ENCODE measurements at regions not wholly inside any gene's neighbourhood (a gene's known extent, or its start where the extent isn't known, plus 50 kb on each side); places are given as distances from the start of the nearest gene placed in this dataset.

GRCh38 chrX:83185010-83185409 is 323.1 kb upstream of the POU3F4 start:
- TF ChIP-seq RB1 (IDR thresholded peaks at IDR 0.05; ENCODE audit: borderline replicate concordance) (no peak), GABPA (IDR thresholded peaks at IDR 0.05; ENCODE audit: low read depth) (no peak)
- TF ChIP-seq, protein P1, sequence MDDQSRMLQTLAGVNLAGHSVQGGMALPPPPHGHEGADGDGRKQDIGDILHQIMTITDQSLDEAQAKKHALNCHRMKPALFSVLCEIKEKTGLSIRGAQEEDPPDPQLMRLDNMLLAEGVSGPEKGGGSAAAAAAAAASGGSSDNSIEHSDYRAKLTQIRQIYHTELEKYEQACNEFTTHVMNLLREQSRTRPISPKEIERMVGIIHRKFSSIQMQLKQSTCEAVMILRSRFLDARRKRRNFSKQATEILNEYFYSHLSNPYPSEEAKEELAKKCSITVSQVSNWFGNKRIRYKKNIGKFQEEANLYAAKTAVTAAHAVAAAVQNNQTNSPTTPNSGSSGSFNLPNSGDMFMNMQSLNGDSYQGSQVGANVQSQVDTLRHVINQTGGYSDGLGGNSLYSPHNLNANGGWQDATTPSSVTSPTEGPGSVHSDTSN (IDR thresholded peaks at IDR 0.05; ENCODE audit: insufficient replicate concordance, low read depth, low read length): no peak
- 11% methylated on average over 6 of the region's 6 CpGs for WGBS (ENCODE audit: insufficient coverage, insufficient replicate concordance, low lambda C conversion rate, missing lambda C conversion rate)
- no peak overlapping the region for H3K27ac ChIP-seq (ENCODE audit: control insufficient read depth, insufficient read depth)
- no peaks in the 10 kb centered on the region for H3K4me1 ChIP-seq (ENCODE audit: control insufficient read depth, insufficient read depth, low read length)
- no peak overlapping the region for H3K4me3 ChIP-seq
- intact Hi-C loops (cut with micrococcal nuclease; ENCODE audit: unreplicated experiment) (no loop called here), in situ Hi-C loops (cut with MboI) (no loop called here)
- no TSS peak for BruUV-seq (replicated peaks)
- H3K36me3 ChIP-seq (ENCODE audit: control insufficient read depth in 2 of 2, insufficient read depth in 2 of 2, low read length in 1 of 2): no peaks in the 10 kb centered on the region
- H3K9ac ChIP-seq (ENCODE audit: control insufficient read depth, insufficient read depth, low read length): no peak overlapping the region
- no peak for FAIRE-seq
- no peaks in the 10 kb centered on the region for H3K79me2 ChIP-seq (ENCODE audit: control insufficient read depth, insufficient read depth, low read length)
- ChIA-PET SMC1A (ENCODE audit: uncharacterized antibody, unreplicated experiment) (no interaction called here), POLR2A (no interaction called here), CTCF (no interaction called here), RAD21 (ENCODE audit: unreplicated experiment) (no interaction called here)
- no peaks in the 10 kb centered on the region for H3K9me3 ChIP-seq (replicated peaks; ENCODE audit: control insufficient read depth, insufficient read depth, low read length)
- H2AFZ ChIP-seq (ENCODE audit: control insufficient read depth, low read depth, low read length): no peak overlapping the region
- no peak for DNase-seq (ENCODE audit: low read depth, low spot score)
- no peak for ATAC-seq
- no peak overlapping the region for H3K4me2 ChIP-seq (ENCODE audit: control insufficient read depth, insufficient read depth)
- no peaks in the 10 kb centered on the region for H4K20me1 ChIP-seq (ENCODE audit: control insufficient read depth, insufficient read depth)
- no peaks in the 10 kb centered on the region for H3K27me3 ChIP-seq (replicated peaks in 1 of 2; ENCODE audit: control insufficient read depth in 2 of 2, insufficient read depth in 2 of 2, low read length in 1 of 2)

GRCh38 chrX:83185887-83186286 is 322.2 kb upstream of the POU3F4 start:
- Histone ChIP-seq H3K36me3 (ENCODE audit: control insufficient read depth in 2 of 2, insufficient read depth in 2 of 2, low read length in 1 of 2) (no peaks in the 10 kb centered on the region), H2AFZ (ENCODE audit: control insufficient read depth, low read depth, low read length) (no peak overlapping the region), H3K4me1 (ENCODE audit: control insufficient read depth, insufficient read depth, low read length) (no peaks in the 10 kb centered on the region), H3K9me3 (replicated peaks; ENCODE audit: control insufficient read depth, insufficient read depth, low read length) (no peaks in the 10 kb centered on the region), H3K27me3 (replicated peaks in 1 of 2; ENCODE audit: control insufficient read depth in 2 of 2, insufficient read depth in 2 of 2, low read length in 1 of 2) (no peaks in the 10 kb centered on the region), H3K4me3 (no peak overlapping the region), H3K27ac (ENCODE audit: control insufficient read depth, insufficient read depth) (no peak overlapping the region), H4K20me1 (ENCODE audit: control insufficient read depth, insufficient read depth) (no peaks in the 10 kb centered on the region), H3K9ac (ENCODE audit: control insufficient read depth, insufficient read depth, low read length) (no peak overlapping the region), H3K4me2 (ENCODE audit: control insufficient read depth, insufficient read depth) (no peak overlapping the region), H3K79me2 (ENCODE audit: control insufficient read depth, insufficient read depth, low read length) (no peaks in the 10 kb centered on the region)
- WGBS (ENCODE audit: insufficient coverage, insufficient replicate concordance, low lambda C conversion rate, missing lambda C conversion rate): 54% methylated on average over 5 of the region's 5 CpGs
- BruUV-seq (replicated peaks): no TSS peak
- FAIRE-seq (no peak), ATAC-seq (no peak), DNase-seq (ENCODE audit: low read depth, low spot score) (no peak)
- SMC1A ChIA-PET (ENCODE audit: uncharacterized antibody, unreplicated experiment): no interaction called here
- POLR2A ChIA-PET: no interaction called here
- in situ Hi-C loops (cut with MboI) (no loop called here), intact Hi-C loops (cut with micrococcal nuclease; ENCODE audit: unreplicated experiment) (no loop called here)
- RAD21 ChIA-PET (ENCODE audit: unreplicated experiment): no interaction called here
- CTCF ChIA-PET: no interaction called here
- TF ChIP-seq, protein P2, sequence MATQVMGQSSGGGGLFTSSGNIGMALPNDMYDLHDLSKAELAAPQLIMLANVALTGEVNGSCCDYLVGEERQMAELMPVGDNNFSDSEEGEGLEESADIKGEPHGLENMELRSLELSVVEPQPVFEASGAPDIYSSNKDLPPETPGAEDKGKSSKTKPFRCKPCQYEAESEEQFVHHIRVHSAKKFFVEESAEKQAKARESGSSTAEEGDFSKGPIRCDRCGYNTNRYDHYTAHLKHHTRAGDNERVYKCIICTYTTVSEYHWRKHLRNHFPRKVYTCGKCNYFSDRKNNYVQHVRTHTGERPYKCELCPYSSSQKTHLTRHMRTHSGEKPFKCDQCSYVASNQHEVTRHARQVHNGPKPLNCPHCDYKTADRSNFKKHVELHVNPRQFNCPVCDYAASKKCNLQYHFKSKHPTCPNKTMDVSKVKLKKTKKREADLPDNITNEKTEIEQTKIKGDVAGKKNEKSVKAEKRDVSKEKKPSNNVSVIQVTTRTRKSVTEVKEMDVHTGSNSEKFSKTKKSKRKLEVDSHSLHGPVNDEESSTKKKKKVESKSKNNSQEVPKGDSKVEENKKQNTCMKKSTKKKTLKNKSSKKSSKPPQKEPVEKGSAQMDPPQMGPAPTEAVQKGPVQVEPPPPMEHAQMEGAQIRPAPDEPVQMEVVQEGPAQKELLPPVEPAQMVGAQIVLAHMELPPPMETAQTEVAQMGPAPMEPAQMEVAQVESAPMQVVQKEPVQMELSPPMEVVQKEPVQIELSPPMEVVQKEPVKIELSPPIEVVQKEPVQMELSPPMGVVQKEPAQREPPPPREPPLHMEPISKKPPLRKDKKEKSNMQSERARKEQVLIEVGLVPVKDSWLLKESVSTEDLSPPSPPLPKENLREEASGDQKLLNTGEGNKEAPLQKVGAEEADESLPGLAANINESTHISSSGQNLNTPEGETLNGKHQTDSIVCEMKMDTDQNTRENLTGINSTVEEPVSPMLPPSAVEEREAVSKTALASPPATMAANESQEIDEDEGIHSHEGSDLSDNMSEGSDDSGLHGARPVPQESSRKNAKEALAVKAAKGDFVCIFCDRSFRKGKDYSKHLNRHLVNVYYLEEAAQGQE (IDR thresholded peaks at IDR 0.05; ENCODE audit: low read depth, low read length): no peak
- TF ChIP-seq, protein P3, sequence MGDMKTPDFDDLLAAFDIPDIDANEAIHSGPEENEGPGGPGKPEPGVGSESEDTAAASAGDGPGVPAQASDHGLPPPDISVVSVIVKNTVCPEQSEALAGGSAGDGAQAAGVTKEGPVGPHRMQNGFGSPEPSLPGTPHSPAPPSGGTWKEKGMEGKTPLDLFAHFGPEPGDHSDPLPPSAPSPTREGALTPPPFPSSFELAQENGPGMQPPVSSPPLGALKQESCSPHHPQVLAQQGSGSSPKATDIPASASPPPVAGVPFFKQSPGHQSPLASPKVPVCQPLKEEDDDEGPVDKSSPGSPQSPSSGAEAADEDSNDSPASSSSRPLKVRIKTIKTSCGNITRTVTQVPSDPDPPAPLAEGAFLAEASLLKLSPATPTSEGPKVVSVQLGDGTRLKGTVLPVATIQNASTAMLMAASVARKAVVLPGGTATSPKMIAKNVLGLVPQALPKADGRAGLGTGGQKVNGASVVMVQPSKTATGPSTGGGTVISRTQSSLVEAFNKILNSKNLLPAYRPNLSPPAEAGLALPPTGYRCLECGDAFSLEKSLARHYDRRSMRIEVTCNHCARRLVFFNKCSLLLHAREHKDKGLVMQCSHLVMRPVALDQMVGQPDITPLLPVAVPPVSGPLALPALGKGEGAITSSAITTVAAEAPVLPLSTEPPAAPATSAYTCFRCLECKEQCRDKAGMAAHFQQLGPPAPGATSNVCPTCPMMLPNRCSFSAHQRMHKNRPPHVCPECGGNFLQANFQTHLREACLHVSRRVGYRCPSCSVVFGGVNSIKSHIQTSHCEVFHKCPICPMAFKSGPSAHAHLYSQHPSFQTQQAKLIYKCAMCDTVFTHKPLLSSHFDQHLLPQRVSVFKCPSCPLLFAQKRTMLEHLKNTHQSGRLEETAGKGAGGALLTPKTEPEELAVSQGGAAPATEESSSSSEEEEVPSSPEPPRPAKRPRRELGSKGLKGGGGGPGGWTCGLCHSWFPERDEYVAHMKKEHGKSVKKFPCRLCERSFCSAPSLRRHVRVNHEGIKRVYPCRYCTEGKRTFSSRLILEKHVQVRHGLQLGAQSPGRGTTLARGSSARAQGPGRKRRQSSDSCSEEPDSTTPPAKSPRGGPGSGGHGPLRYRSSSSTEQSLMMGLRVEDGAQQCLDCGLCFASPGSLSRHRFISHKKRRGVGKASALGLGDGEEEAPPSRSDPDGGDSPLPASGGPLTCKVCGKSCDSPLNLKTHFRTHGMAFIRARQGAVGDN (IDR thresholded peaks at IDR 0.05): no peak
- no peak for TF ChIP-seq SPI1 (IDR thresholded peaks at IDR 0.05; ENCODE audit: borderline replicate concordance, insufficient read depth, low read depth, low read length)
- TF ChIP-seq MYB (IDR thresholded peaks at IDR 0.05; ENCODE audit: borderline replicate concordance, low read depth, low read length): no peak
- TF ChIP-seq MXI1 (IDR thresholded peaks at IDR 0.05; ENCODE audit: low read depth, low read length): no peak
- no peak for TF ChIP-seq EGR1 (IDR thresholded peaks at IDR 0.05; ENCODE audit: borderline replicate concordance in 1 of 2, low read depth in 2 of 2, low read length in 2 of 2)

Data from GM12878 (cell line).